HG02938 (cell line): ENCODE measurements at regions not wholly inside any gene's neighbourhood (a gene's known extent, or its start where the extent isn't known, plus 50 kb on each side); places are given as distances from the start of the nearest gene placed in this dataset.

Source experiments
- ATAC-seq: cut with Tn5 transposase; IDR thresholded peaks from one replicate; pipeline ENCODE4 v1.9.1; 2021; ENCODE audit warnings: mild to moderate bottlenecking, moderate library complexity; ENCODE audit not compliant: unreplicated experiment

- ATAC-seq: no peak
These were observed 92.2 kb downstream of the MRPL36 start for GRCh38 chr5:1707467-1707866.

GRCh38 chr5:1706428-1706827 lies 93.2 kb downstream of the MRPL36 start:
- ATAC-seq: no peak

GRCh38 chr5:1706021-1706420 lies 93.6 kb downstream of the MRPL36 start:
- ATAC-seq: no peak

- no peak for ATAC-seq
These were observed 95.0 kb downstream of the MRPL36 start for GRCh38 chr5:1704676-1705075.

- ATAC-seq: no peak
These were observed 95.4 kb downstream of the MRPL36 start for GRCh38 chr5:1704266-1704665.

GRCh38 chr5:1703352-1704050 lies 96.1 kb downstream of the MRPL36 start:
- ATAC-seq: no peak

- no peak for ATAC-seq
These were observed 97.3 kb downstream of the MRPL36 start for GRCh38 chr5:1702318-1702717.

- no peak for ATAC-seq
These were observed 97.8 kb downstream of the MRPL36 start for GRCh38 chr5:1701884-1702283.

- no peak for ATAC-seq
These were observed 98.3 kb downstream of the MRPL36 start for GRCh38 chr5:1701216-1701864.

GRCh38 chr5:1699394-1699793 lies 100.2 kb downstream of the MRPL36 start:
- no peak for ATAC-seq

GRCh38 chr5:1698589-1699316 lies 100.9 kb downstream of the MRPL36 start:
- no peak for ATAC-seq

- ATAC-seq: no peak
These were observed 107.3 kb downstream of the MRPL36 start for GRCh38 chr5:1692381-1692780.

- no peak for ATAC-seq
These were observed 112.2 kb downstream of the MRPL36 start for GRCh38 chr5:1687301-1687970.

GRCh38 chr5:1686016-1686802 lies 113.4 kb downstream of the MRPL36 start:
- ATAC-seq: no peak

- ATAC-seq: no peak
These were observed 114.6 kb downstream of the MRPL36 start for GRCh38 chr5:1685066-1685465.

GRCh38 chr5:1681955-1682354 lies 117.7 kb downstream of the MRPL36 start:
- no peak for ATAC-seq

GRCh38 chr5:1673042-1673677 lies 126.5 kb downstream of the MRPL36 start:
- no peak for ATAC-seq

GRCh38 chr5:1672396-1672795 lies 127.2 kb downstream of the MRPL36 start:
- no peak for ATAC-seq

GRCh38 chr5:1671351-1671750 lies 128.3 kb downstream of the MRPL36 start:
- no peak for ATAC-seq

GRCh38 chr5:1670351-1670750 lies 129.3 kb downstream of the MRPL36 start:
- ATAC-seq: no peak
